Tongue (tissue), 1 donor: ENCODE measurements at regions not wholly inside any gene's neighbourhood (a gene's known extent, or its start where the extent isn't known, plus 50 kb on each side); places are given as distances from the start of the nearest gene placed in this dataset.

Experiments used
- DNase-seq: peaks from one replicate; pipeline ENCODE4 v3.0.0-alpha.2; 2015

DNA sequence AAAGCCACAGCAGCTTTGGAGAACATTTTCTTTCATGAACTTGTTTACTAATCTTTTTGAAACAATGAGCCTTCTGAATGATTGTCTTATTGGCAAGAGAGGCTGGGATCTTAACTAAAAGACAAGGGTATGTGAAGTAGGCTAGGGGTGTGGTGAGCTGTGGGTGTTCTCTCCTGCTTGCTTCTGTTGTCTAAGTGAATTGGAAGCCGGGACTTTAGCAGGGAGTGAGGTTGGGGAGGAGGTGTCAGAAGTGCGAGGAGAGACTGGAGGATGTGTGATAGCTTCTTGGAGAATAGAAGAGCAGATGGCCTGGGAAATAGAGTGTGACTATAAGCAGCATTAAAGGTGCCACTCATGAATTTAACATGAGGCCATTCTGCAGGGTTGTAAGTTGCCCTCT, 562.8 kb downstream of the UTRN start:
- no peak for DNase-seq

DNA sequence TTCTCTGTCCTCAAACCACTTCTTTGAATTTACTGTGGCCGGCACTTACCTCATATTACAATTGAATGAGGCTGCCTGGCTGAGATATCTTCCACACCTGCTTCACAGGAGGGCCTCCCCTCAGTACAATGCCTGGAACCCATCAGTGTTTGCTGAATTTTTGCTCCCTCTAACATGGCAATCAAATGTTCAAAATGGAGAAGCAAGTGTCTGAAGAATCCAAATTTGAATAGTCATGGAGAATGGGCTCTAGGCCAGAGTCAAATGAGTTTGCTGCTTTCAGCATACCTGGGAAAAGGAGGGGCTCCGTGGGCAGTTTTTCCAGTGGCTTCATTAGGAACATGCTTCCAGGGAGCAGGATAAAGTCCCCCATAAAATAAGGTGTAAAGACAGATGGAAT, 564.8 kb downstream of the UTRN start:
- DNase-seq: no peak

- DNase-seq: no peak
Measured at GRCh38 chr6:144853603-144854002, 568.5 kb downstream of the UTRN start.

DNA sequence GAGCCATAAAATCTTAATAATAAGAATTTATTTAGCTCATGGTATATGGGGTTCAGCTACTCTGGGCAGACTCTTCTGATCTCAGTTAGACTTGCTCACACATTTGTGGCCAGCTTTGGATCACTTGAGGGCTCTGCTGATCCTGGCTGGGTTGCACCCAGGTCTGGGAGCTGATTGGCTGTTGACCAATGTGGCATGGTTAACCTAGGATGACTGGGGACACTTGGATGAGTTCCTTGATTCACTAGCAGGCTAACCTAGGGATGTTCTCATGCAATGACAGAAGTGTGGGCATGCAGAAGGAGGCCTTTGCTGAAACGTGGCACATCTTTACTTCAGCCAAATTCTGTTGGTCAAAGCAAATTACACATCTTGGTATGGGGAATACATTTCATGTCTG, 569.5 kb downstream of the UTRN start:
- no peak for DNase-seq

DNA sequence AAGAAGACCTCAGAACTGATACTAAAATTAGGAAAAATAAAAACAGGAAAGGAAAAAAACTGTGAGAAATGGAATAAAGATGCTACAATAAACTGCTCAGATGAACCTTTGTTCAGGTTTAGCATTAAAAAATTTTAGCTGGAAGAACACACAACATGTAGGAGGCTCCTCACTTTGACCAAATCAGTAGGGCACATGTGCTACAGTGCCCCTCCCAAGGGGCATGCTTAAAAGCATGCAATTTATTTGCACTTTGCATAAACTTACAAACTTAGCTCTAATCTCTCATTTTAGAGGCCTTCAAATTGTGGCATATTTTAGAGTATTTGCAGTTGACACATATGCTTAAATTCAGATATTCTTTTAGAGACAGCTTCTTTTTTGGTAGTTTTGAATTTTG, 570.2 kb downstream of the UTRN start:
- DNase-seq: no peak

- no peak for DNase-seq
Measured at GRCh38 chr6:144855812-144856531, 570.8 kb downstream of the UTRN start.

GRCh38 chr6:144856622-144857021, 571.5 kb downstream of the UTRN start:
- DNase-seq: no peak

GRCh38 chr6:144857086-144857485, 572.0 kb downstream of the UTRN start:
- DNase-seq: no peak

DNA sequence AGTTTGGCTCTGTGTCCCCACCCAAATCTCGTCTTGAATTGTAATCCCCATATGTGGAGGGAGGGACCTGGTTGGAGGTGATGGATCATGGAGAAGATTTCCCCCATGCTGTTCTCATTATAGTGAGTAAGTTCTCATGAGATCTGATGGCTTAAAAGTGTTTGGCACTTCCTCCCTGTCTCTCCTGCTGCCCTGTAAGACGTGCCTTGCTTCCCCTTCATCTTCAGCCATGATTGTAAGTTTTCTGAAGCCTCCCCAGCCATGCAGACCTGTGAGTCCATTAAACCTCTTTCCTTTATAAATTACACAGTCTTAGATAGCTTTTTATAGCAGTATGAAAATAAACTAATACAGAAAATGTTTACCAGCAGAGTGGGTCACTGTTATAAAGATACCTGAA, 577.6 kb downstream of the UTRN start:
- DNase-seq: no peak

GRCh38 chr6:144867761-144868160, 582.6 kb downstream of the UTRN start:
- DNase-seq: no peak

DNA sequence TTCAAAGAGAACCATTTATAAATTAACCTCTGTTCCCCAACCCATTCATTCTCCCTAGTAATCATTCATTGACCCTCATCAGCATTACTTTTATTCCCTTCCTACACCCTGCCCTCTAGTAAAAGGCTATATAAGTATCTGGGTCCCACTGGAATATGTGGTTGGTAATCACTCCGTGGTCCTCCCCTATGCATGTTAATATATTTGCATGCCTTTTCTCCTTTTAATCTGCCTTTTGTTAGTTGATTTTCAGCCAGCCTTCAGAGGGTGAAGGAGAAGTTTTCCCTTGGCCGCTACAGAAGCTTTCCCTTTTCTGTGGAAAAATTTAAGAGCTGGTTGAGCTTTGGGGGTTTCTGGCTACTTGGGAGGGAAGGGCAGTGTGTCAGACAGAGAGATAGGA, 585.6 kb downstream of the UTRN start:
- DNase-seq: no peak

DNA sequence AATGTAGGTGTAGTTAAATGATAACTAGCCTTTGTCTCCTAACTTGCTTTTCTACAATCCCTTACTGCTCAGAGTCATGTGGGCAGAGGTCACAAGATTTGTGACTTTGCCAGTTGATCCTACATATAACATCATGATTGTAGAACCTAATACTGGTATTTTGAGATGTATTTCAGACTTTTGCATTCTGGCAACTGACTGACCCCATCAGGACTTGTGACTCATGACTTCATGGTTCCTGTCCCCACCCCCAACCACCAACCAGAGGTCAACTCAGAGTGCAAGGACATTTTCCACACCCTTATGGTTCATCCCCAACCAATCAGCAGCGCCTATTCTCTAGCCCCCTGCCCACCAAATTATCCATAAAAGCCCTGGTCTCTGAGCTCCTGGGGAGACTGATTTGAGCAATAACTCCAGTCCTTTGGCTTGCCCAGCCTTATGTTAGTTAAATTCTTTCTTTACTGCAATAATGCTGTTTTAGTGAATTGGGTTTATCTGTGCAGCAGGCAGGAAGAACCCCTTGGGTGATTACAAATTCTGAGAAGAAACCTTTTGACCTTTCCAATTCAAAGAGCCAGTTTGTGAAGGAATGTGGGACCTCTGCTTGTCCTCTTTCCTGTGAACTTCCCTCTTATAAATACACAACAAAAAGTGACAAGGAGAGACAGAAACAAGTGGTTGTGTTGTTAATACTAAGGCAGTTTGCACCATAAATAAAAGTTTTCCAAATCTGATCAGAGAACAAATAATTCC, 588.7 kb downstream of the UTRN start:
- no peak for DNase-seq

- DNase-seq: no peak
Measured at GRCh38 chr6:144876689-144877088, 591.6 kb downstream of the UTRN start.

DNA sequence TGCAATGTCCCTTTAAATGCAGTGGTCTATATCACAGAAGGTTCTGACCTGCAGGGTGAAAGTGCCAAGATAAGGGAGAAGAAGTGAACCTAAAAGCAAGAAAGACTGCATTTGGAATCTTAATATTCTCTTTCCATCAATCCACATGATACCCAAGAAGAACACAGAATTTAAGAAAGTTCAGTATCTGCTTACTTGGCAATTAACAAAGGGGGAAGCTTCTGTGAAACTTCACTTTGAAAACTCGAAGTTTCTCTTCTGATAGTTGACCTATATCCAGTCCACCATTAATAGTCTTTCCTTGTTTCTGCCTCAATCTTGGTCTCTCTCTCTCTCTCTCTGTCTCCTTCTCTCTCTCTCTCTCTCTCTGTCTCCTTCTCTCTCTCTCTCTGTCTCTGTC, 592.0 kb downstream of the UTRN start:
- DNase-seq: no peak

DNA sequence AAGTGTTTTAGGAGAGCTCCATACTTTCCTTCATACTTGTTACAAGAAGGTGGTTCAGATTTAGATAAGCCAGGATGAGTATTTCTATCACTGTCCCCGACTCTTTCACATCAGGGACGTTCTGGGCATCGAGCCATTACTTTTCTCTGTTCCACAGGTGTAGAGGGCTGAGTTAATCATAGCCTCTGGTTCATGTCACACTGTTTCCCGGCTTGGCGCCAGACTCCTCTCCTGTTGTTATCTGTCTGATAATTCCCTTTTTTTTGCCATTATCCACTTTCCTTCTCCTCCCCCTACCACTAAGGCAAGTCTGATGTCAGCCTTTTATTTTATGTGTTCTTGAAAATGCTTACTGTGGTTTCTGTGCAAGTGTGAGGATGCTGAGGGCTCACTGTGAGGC, 593.4 kb downstream of the UTRN start:
- no peak for DNase-seq

DNA sequence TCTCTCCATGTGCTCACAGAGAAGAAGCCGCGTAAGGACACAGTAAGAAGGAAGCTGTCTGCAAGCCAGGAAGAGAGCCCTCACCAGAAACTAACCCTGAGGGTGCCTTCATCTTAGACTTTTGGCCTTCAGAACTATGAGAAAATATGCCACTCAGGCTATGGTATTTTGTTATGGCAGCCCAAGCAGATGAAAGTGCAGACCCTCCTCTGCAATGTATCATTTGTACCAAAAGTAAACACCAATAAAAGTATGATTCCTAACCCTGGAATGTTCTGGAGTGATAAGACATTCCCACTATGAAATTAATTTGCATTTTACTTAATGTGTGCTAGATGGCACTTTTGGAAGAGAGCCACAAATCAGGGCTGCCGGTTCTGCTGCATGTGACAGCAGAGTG, 594.3 kb downstream of the UTRN start:
- no peak for DNase-seq

GRCh38 chr6:144882425-144882824, 597.3 kb downstream of the UTRN start:
- no peak for DNase-seq

DNA sequence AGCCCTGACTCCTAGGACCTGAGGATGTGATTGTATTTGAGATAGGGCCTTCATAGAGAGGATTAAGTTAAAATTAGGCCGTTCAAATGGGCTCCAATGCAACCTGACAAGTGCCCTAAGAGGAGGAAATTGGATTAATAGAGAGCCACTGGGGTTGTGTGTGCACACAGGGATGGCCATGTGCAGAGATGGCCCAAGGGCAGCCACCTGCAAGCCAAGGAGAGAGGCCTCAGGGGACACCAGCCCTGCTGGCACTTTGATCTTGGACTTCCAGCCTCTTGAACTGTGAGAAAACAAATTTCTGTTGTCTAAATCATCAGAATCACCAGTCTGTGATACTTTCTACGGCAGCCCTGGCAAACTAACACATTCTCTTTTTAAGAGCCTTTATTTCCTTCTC, 598.8 kb downstream of the UTRN start:
- no peak for DNase-seq

GRCh38 chr6:144885817-144886216, 600.7 kb downstream of the UTRN start:
- DNase-seq: no peak

- no peak for DNase-seq
Measured at GRCh38 chr6:144886682-144887081, 601.5 kb downstream of the UTRN start.

- DNase-seq: no peak
Measured at GRCh38 chr6:144888621-144889020, 603.5 kb downstream of the UTRN start.

DNA sequence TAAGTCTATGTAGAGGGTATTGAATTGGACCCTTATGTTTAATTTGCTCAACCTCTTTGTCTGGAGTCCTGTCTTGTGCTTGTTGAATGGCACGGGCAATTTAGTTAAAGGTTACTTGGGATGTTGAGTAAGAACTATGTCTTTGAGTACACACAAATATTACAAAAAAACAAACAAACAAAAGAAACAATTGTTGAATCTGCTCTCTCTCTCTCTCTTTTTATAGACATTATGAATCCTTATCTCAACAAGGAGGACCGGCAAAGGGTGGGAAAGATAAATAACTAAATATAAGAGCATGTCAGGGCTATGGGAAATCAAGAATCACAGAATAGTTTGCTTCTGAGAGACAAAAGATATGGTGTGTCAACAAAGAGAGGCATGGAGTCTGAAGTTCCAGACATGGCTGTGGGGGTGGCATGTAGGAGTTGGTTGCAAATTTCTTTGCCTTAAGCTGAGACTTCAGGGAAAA, 608.6 kb downstream of the UTRN start:
- no peak for DNase-seq

DNA sequence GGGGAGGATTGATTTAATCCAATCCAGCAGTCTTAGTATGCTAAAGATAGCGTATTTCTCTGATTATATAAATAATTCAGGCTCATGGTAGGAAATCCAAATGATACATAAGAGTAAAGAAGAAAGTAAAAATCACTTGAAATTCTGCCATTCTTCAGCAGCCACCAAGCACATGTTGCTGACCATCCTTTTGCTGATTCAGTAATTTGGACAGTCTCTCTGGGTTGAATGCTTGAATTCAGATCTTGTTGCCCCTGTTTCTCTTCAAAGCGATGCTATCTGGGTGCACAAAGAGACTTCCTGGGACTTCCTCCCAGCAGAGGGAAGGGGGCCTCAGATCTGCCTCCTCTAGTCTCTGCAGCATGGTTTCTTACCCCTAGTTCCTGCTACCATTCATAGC, 609.1 kb downstream of the UTRN start:
- DNase-seq: no peak
